ENCODE measurements at regions not wholly inside any gene's neighbourhood (a gene's known extent, or its start where the extent isn't known, plus 50 kb on each side); places are given as distances from the start of the nearest gene placed in this dataset.

- TF ChIP-seq JUND (CRISPR knock-in tag; IDR thresholded peaks at IDR 0.05) (no peak), REST (IDR thresholded peaks at IDR 0.05; ENCODE audit: borderline replicate concordance in 1 of 2, low read depth in 1 of 2, low read length in 2 of 2) (no peak), ATF3 (CRISPR knock-in tag; IDR thresholded peaks at IDR 0.05) (no peak), TCF12 (IDR thresholded peaks at IDR 0.05) (no peak), TCF12 (CRISPR knock-in tag; IDR thresholded peaks at IDR 0.05) (no peak), ZNF281 (CRISPR knock-in tag; IDR thresholded peaks at IDR 0.05; ENCODE audit: borderline replicate concordance) (no peak), PHF5A (CRISPR knock-in tag; IDR thresholded peaks at IDR 0.05; ENCODE audit: low read depth, unreplicated experiment) (no peak), CHD2 (IDR thresholded peaks at IDR 0.05; ENCODE audit: low read depth, low read length) (no peak), CTCF (CRISPR knock-in tag; IDR thresholded peaks at IDR 0.05) (no peak), NFRKB (IDR thresholded peaks at IDR 0.05) (no peak), GTF2F1 (IDR thresholded peaks at IDR 0.05; ENCODE audit: low read length) (no peak), TBL1XR1 (IDR thresholded peaks at IDR 0.05; ENCODE audit: borderline replicate concordance, low read length, partially characterized antibody) (no peak), E2F5 (CRISPR knock-in tag; conservative IDR thresholded peaks at IDR 0.05) (no peak), ZNF407 (CRISPR knock-in tag; IDR thresholded peaks at IDR 0.05; ENCODE audit: not compliant biosample characterization) (no peak), ZNF713 (CRISPR knock-in tag; IDR thresholded peaks at IDR 0.05) (no peak)
Observed at GRCh38 chr3:5059782-5060181, 62.3 kb upstream of the ARL8B start.
